GM12872 (cell line): ENCODE measurements at regions not wholly inside any gene's neighbourhood (a gene's known extent, or its start where the extent isn't known, plus 50 kb on each side); places are given as distances from the start of the nearest gene placed in this dataset.

Experiments
- TF ChIP-seq, protein P1 (sequence below): IDR thresholded peaks from 3 replicates; pipeline ENCODE4 v1.5.1; 2011; ENCODE audit warnings: low read depth, mild to moderate bottlenecking, low read length, moderate library complexity; ENCODE audit not compliant: insufficient read depth

DNA sequence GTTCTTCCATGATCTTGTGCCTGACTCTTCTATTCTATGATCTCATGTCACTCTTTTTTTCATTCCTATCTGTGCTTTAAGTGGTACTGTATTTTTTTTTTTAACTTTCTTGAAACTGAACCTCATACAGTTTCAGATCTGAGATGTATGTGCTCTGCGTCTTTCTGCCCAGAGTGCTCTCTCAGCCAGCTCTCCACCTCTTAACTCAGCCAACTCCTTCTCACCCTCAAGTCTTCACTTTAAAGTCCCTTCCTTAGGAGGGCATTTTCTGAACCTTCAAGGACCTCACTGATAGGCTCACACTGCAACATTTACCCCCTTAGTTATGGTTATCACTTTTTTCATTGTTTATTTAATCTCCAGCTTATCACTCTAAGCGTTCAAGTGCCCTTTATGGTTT, 158.7 kb downstream of the IRS2 start:
- TF ChIP-seq, protein P1, sequence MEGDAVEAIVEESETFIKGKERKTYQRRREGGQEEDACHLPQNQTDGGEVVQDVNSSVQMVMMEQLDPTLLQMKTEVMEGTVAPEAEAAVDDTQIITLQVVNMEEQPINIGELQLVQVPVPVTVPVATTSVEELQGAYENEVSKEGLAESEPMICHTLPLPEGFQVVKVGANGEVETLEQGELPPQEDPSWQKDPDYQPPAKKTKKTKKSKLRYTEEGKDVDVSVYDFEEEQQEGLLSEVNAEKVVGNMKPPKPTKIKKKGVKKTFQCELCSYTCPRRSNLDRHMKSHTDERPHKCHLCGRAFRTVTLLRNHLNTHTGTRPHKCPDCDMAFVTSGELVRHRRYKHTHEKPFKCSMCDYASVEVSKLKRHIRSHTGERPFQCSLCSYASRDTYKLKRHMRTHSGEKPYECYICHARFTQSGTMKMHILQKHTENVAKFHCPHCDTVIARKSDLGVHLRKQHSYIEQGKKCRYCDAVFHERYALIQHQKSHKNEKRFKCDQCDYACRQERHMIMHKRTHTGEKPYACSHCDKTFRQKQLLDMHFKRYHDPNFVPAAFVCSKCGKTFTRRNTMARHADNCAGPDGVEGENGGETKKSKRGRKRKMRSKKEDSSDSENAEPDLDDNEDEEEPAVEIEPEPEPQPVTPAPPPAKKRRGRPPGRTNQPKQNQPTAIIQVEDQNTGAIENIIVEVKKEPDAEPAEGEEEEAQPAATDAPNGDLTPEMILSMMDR = no peak

DNA sequence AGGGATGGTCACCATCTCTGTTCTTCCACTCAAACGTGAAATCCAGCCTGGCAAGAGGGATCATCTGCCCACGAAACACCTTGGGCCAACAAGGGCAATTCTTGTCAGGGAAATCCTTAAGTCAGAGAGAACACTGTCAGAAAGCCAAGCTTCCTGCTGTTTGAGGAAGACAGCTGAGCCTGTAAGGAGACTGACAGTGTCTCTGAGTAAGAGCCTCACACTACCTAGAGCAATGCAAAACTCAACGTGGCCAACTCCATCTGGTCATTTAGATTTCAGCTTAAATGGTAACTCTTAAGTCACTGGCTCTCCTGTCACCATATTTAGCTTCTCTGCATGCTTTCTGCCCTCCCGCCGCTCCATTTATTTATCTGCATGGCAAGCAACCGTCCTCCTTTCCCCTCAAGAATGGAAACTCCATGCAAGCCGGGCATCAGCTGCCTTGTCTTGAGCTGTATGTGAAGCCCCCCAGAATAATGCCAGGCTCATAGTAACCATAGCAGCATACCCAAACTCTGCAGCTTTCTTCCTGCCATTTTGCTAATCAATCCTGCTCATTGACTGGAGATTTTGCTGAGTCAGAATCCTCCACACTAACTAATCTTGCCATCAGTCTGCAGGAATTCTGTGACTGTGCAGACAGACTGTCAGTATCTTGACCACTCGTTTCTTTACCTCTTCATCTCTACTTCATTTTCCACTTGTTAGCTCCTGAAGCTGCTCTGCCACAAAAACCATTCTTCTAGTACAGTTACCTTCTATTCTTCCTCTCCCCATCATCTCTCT, 159.8 kb downstream of the IRS2 start:
- TF ChIP-seq, protein P1 = no peak

DNA sequence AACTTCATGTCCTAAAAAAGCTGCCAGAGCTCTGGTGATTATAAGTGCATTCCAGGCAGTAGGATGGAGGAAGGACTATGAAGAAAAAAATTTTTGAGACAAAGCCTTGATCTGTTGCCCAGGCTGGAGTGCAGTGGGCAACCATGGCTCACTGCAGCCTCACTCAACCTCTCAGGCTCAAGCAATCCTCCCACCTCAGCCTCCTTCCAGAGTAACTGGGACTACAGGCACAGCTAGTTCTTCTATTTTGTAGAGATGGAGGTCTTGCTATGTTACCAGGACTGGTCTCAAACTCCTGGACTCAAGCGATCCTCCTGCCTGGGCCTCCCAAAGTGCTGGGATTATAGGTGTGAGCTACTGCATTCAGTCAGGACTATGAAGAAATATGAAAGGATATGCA, 161.2 kb downstream of the IRS2 start:
- TF ChIP-seq, protein P1 = no peak

DNA sequence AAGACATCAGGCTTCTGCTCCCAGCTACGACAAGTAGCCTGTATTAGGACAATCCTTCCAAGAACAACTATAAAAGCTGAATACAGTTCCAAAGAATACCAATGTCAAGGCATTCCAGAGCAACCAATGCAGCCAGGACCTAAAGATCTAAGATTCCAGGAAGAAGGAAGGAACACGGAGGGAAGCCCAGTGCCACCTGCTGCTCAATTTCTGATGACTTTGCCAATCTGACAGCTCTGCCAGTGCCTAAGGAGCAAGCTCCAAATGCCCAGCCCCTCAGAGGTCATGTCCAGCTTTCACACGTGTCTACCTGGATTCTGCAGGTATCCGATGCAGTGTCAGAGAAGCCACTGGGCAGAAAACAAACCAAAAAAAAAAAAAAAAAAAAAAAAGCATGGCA, 164.4 kb downstream of the IRS2 start:
- TF ChIP-seq, protein P1 = no peak

DNA sequence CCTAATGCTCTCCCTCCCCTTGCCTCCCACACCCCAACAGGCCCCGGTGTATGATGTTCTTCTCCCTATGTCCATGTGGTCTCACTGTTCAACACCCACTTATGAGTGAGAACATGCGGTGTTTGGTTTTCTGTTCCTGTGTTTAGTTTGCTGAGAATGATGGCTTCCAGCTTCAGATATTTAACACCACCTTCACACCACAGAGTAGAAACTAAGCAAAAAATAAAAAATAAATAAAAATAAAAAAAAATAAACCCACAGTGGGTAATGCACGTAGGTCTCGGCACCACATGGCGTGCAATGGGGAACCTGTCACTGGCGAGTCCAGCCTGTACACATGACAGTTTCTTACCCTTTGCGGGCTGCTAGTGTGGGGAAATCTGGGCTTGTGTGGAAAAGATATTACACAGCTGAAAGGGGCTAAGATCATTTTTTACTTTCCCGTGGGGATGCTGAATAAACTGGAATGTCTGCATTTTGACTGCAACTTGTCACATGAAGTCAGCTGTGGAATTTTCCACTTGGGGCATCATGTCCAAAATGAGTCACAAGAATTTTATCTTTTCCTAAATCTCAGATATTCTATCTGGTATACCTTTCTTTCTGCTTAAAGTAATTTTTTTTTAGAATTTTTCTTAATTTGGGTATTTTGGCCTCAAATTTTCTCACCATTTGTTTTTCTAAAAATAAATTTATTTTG, 170.5 kb downstream of the IRS2 start:
- TF ChIP-seq, protein P1 = no peak

DNA sequence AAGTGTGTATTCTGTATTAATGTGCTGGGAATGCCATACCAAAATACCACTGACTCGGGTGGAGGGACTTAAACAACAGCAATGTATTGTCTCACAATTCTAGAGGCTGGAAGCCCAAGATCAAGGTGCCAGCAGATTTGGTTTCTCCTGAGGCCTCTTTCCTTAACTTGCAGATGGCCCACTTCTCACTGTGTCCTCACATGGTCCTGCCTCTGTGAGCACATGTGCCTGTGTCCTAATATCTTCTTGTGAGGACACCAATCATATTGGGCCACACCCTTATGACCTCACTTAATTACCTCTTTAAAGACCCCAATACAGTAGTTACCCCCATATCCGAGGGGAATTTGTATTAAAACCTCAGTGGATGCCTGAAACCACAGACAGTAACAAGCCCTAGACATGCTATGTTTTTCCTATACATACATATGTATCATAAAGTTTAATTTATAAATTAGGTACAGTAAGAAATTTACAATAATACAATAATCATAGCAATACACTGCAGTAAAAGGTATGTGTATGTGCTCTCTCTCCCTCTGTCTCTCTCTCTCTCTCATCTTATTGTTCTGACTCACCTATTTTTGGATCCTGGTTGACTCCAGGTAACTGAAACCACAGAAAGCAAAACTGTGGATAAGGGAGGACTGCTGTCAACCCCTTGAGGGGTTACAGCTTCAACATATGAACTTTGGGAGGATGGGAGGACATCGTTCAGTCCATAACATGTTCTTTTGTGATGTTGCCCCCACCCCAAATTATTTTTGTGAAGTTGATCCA, 174.3 kb downstream of the IRS2 start:
- TF ChIP-seq, protein P1 = no peak

DNA sequence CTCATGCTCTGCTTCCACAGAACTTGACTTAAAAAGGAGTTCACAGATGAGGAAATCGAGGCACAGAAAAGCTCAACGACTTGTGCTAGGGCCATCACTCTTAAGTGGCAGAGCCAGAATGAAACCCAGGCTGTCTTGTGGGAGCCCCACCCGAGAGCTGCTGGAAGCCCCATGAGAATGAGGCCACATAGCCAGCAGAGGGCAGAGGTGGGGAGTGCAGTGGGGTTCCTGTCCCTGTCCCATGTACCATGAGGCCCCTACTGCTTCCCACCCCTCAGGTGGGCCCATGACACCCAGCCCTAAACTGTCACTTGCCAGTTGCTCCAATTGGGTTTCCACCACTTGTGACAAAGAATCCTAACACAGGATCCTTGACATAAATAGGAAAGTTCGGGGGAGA, 175.9 kb downstream of the IRS2 start:
- TF ChIP-seq, protein P1 = peak; percentile 43; the same call in 2 of the 3 replicates
